NCI-H446 (cell line): ENCODE measurements at regions not wholly inside any gene's neighbourhood (a gene's known extent, or its start where the extent isn't known, plus 50 kb on each side); places are given as distances from the start of the nearest gene placed in this dataset.

Experiments
- DNase-seq, 2 experiments: peaks; one replicate each; lab custom pipeline; 2025; lab: John Stamatoyannopoulos, UW

DNA sequence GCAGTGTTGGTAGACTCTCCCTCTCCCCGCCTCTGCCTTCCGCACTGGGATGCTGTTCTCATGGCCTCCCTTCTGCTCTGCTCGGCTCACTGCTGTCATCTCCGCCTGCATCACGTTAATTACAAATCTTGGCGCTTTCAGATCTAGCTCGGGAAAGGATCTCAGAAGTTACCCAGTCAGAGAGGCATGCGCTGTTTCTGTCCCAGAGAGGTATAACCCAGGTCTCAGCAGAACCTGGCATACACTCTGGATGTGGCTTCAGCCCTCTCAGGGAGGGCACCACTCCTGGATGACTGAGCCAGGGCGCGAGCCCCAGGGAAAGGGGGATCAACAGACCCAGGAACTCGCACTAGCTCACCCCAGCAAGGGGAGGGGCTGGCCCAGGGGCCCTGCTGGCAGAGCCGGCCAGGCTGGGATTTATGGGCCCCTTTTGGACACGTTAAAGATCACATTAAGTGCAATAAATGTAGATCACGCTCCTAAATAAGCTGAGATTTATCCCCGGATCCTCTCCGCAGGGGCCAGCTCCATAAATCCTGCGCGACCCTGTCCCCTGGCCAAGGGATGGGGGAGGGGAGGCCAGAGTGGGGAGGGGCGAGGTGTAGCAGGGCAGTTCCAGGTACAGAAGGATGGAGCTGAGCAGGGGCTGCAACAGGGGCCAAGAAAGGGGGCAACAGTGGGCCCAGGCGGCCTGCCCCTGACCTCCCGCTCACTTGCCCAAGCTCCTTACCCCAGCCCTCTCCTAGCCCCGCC lies 101.3 kb upstream of the ZBTB40 start:
- no peak for DNase-seq

- DNase-seq: no peak
These were observed 100.5 kb upstream of the ZBTB40 start for GRCh38 chr1:22350924-22351767.

DNA sequence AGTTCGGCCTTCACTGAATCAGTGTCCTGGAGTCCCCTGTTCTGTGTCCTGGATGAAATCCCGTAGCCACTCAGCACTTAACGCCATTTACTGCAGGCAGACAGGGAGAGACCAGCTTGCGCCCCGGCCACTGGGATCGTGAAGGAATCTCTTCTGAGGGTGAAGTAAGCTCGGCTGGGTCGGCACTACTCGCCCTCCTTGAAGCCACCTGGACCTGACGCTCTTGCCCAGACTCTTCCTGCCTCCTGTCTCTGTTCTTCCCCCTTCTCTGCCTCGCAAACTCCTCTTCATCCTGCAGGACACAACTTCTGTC lies 99.9 kb upstream of the ZBTB40 start:
- DNase-seq: no peak

- no peak for DNase-seq
These were observed 99.3 kb upstream of the ZBTB40 start for GRCh38 chr1:22352355-22352754.

GRCh38 chr1:22352896-22353295 lies 98.8 kb upstream of the ZBTB40 start:
- no peak for DNase-seq

DNA sequence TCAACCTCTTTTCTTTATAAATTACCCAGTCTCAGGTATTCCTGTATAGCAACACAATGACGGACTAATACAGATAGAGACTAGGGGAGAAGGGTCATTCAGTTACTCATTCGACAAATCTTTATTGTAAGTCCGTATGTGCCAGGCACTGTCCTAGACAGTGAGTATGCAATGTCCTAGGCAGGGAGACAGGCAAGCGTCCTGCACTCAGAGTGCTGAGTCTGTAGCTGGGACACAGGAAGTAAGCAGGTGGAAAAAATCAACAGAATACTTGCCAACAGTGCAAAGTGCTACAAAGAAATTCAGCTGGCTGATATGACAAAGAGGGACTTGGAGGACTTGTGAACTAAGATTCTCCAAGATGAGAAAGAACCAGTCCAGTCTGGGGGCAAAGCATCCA lies 92.2 kb upstream of the ZBTB40 start:
- DNase-seq: no peak

DNA sequence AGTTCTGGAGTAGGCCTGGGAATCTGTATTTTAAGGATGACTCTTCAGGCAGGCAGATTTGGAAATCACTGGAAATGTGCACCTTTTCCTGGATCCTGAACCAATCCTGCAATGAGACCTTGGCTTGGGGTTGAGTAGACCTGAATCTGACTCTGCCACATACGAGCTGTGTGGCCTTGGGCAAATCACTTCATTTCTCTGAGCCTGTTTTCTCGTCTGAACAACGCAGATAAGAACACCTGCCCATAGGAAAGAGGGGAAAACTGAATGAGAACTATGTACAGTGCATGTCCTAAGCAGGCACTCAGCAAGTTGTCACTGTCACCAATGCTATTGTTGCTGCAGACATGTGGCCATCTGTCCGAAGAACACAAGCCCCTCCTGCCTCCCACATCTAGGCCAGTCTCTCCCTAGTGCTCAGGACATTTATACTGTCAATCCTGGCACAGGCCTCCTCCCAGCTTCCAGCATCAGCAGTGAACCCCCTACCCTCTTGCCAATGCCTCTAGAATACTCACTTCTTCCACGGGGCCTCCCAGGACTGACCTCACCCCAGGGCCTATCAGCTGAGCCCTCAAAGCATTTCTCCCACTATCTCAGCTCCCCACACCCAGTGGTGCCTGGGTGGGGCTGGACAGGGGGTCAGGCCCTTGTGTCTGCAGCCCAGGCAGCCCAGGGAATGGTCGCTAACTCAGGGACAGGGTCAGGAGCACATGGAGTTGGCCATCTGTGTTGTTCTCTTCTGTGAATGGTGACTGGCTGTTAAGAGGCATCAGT lies 88.8 kb upstream of the ZBTB40 start:
- no peak for DNase-seq

DNA sequence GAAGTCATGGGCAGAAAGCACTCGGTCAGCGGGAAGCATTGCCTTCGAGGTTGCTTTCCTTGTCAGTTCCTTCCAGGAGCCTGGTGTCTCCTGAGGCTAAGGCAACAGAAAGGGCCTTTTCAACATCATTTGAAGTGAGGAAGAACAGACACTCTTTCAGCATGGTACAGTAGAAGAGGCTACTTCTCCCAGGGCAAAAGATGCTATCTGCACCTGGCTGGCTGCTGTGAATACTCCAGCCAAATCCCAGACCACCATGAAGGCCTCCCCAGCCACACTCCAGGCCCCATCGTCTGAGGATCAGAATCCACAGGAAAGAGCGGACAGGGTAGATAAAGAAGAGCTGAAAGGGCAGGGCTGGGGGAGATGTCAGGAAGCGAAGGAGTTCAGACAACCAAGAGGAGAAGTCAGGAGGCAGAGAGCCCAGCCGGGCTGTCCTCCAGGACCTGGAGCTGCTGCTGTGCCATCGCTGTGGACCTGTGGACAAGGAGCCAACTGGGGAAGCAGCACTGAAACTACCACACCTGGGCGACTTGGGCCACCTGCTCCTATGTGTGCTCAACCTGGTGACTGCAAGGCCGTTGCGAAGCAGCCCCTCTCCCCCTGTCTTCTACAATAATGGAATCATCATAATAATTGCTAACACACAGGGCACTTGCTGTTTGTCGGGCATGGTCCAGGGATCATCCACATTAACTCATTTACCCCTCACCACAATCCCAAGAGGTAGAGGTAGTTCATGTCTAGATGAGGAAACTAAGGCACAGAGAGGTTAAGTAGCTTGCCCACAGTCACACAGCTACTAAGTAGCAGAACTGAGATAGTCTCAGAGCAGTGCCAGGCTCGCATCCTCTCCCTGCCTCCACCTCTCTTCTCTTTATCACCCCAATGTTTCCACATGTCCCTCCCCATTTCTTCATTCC lies 88.0 kb upstream of the ZBTB40 start:
- no peak for DNase-seq

GRCh38 chr1:22364326-22364650 lies 87.4 kb upstream of the ZBTB40 start:
- no peak for DNase-seq

- DNase-seq: no peak
These were observed 86.9 kb upstream of the ZBTB40 start for GRCh38 chr1:22364764-22365163.

GRCh38 chr1:22365331-22366295 lies 86.0 kb upstream of the ZBTB40 start:
- DNase-seq: no peak

DNA sequence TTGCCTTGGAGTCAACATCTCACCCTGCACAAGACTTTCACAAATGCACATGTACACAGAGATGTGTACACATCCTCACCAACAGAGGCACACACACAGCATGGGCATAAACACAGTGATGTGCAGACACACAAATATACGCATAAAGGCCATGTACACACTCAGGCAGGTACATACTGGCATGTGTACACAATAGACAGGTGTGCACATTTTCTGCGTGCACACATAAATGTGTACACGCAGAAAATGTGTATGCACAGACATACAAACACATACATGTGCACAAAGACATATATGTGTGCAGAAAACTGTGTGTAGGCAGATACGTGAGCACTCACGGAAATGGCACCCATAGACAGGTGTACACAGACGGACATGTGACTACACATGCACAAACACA lies 85.3 kb upstream of the ZBTB40 start:
- DNase-seq: no peak

DNA sequence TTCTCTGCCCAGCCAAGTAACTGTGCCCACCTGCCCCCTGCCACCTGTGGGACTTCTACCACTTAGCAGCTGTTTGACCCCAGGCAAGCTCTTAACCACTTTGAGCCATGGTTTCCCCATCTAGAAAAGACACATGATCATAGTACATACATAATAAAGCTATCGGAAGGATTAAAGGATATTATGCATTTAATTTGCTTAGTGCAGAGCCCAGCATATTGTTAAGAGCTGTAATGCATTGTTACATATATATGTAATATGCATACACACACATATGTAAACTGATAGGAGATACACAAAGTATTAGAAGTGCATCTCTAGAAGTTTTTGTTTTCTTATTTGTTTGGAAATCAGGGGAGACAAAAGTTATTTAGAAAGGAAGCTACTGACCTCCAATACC lies 83.5 kb upstream of the ZBTB40 start:
- no peak for DNase-seq

- DNase-seq: no peak
These were observed 82.1 kb upstream of the ZBTB40 start for GRCh38 chr1:22369294-22370189.

GRCh38 chr1:22370190-22370498 lies 81.5 kb upstream of the ZBTB40 start:
- no peak for DNase-seq

DNA sequence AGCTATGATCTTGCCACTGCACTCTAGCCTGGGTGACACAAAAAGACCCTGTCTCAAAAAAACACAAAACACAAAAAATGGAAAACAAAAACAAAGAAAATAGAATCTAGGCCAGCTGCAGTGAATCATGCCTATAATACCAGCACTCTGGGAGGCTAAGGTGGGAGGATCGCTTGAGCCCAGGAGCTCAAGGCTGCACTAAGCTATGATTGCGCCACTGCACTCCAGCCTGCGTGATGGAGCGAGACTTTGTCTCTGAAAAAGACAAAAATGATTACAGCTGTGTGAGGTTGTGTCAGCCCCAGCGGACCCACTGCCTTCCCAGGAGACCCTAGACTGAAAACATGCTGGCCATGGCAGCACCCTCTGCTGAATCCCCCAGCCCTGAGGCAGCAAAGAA lies 80.2 kb upstream of the ZBTB40 start:
- no peak for DNase-seq

DNA sequence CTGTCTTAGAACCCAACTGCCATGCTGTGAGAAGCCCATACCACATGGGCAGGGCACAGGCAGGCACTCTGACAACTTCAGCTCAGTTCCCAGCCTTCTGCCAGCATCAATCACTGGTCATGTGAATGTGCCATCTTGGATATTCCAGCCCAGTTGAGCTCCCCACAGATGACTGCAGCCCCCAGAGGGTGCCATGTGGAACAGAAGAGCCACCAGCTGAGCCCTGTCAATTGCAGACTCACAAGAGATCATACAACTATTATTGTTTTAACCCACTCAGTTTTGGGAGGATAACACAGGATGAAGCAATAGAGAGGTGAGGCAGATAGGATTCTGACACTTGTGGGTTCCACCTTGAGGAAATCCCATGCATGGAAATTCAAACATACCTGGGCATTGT lies 78.4 kb upstream of the ZBTB40 start:
- DNase-seq: no peak

DNA sequence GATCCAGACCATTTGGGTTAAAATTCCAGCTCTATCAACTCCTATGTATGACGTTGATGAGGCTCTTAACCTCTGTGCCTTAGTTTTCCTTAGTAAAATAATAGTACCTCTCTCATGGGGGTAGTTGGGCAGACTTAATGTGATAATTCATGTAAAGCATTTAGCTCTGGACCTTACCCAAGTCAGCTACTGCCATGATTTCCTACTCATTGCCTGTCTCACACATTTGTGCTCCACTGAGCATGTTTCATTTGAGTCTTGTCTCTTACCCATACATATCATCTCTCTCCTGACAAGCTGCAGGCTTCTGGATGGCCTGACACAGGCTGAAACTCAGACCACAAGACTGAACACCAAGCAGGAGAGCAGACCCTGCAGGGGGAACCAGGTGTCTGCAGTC lies 77.7 kb upstream of the ZBTB40 start:
- no peak for DNase-seq

DNA sequence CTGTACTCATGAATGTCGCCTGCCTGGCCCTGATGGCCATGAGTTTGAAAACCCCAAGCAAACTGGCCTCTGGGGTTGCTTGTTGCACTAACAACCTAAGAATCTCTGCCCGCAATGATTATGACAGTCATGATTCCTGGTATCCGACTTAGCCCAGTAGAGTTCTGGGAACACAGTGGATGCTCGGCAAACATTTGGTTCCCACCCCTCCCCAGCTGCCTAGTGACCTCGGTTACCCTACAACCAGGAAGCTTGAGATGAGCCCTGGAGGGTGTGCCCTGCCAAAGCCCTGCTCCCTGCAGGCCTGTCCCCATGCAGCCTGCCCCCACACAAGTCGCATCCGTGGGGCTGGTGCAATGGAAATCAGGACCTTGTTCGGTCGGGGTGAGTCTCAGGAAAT lies 76.0 kb upstream of the ZBTB40 start:
- no peak for DNase-seq

DNA sequence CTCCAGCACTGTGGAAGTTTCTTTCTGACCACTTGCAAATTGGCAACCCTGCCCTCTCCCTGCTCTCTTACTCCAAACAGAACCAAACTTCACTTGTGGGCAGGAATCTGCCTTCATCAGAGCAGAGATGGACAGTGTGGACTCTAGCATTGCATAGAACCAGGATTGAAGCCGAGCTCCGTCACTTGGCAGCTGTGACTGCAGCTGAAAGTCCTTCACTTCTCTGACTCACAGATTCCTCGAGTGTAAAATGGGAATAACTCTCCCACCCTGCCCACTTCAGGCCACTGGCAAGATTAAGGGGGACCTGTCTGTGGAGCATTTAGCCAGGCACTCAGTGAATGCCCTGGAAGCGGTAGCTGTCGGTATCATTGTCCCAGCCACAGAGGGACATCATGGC lies 75.7 kb upstream of the ZBTB40 start:
- DNase-seq: no peak
